ENCODE measurements at regions not wholly inside any gene's neighbourhood (a gene's known extent, or its start where the extent isn't known, plus 50 kb on each side); places are given as distances from the start of the nearest gene placed in this dataset.

GRCh38 chr20:11120431-11120830 lies 446.6 kb upstream of the JAG1 start (continued):
- TF ChIP-seq CDX4 (CRISPR knock-in tag; IDR thresholded peaks at IDR 0.05; ENCODE audit: borderline replicate concordance) (no peak), ELF4 (CRISPR knock-in tag; IDR thresholded peaks at IDR 0.05; ENCODE audit: low read depth) (no peak)

GRCh38 chr20:11124849-11125505 lies 451.2 kb upstream of the JAG1 start:
- ChIA-PET POLR2A (no interaction called here), CTCF (no interaction called here)
- DNase-seq (ENCODE audit: low spot score) (no peak), ATAC-seq (no peak)
- H3K27ac Mint-ChIP-seq, result no peak overlapping the region
- peaks cover 6% of the 10 kb centered on the region for H3K9me3 Mint-ChIP-seq
- H3K4me3 Mint-ChIP-seq, result no peak overlapping the region
- H3K27me3 Mint-ChIP-seq (ENCODE audit: low read depth), result no peaks in the 10 kb centered on the region
- TF ChIP-seq ZNF263 (CRISPR knock-in tag; IDR thresholded peaks at IDR 0.05; ENCODE audit: low read depth), result no peak
- no peak for TF ChIP-seq MLX (CRISPR knock-in tag; IDR thresholded peaks at IDR 0.05)
- H3K36me3 Mint-ChIP-seq, result peaks cover 3% of the 10 kb centered on the region; the same call in 1 of the 2 replicates
- H3K4me1 Mint-ChIP-seq, result no peaks in the 10 kb centered on the region

GRCh38 chr20:11128220-11128718 lies 454.5 kb upstream of the JAG1 start:
- H3K27me3 Mint-ChIP-seq (ENCODE audit: low read depth), result no peaks in the 10 kb centered on the region
- ATAC-seq, result no peak
- DNase-seq (ENCODE audit: low spot score), result no peak
- POLR2A ChIA-PET, result no interaction called here
- peaks cover 6% of the 10 kb centered on the region for H3K9me3 Mint-ChIP-seq
- CTCF ChIA-PET, result no interaction called here
- no peaks in the 10 kb centered on the region for H3K4me1 Mint-ChIP-seq
- no peak overlapping the region for H3K27ac Mint-ChIP-seq
- no peaks in the 10 kb centered on the region for H3K36me3 Mint-ChIP-seq
- TF ChIP-seq NFE2L1 (CRISPR knock-in tag; IDR thresholded peaks at IDR 0.05) (no peak), SMAD4 (CRISPR knock-in tag; IDR thresholded peaks at IDR 0.05) (no peak), PREB (CRISPR knock-in tag; IDR thresholded peaks at IDR 0.05; ENCODE audit: borderline replicate concordance) (no peak), ERG (CRISPR knock-in tag; IDR thresholded peaks at IDR 0.05) (no peak), AFF4 (CRISPR knock-in tag; IDR thresholded peaks at IDR 0.05; ENCODE audit: borderline replicate concordance) (no peak), ETV6 (CRISPR knock-in tag; IDR thresholded peaks at IDR 0.05) (no peak), E2F5 (CRISPR knock-in tag; IDR thresholded peaks at IDR 0.05) (no peak), JAZF1 (CRISPR knock-in tag; IDR thresholded peaks at IDR 0.05) (no peak), MYBL2 (CRISPR knock-in tag; IDR thresholded peaks at IDR 0.05) (no peak), CREM (CRISPR knock-in tag; IDR thresholded peaks at IDR 0.05) (no peak), ELF4 (CRISPR knock-in tag; IDR thresholded peaks at IDR 0.05; ENCODE audit: low read depth) (no peak), CBFB (CRISPR knock-in tag; IDR thresholded peaks at IDR 0.05; ENCODE audit: low read depth) (no peak), RORB (CRISPR knock-in tag; IDR thresholded peaks at IDR 0.05) (no peak), ZNF425 (CRISPR knock-in tag; conservative IDR thresholded peaks at IDR 0.05) (no peak)
- H3K4me3 Mint-ChIP-seq, result no peak overlapping the region
